Spleen (tissue), 7 donors: ENCODE measurements at regions not wholly inside any gene's neighbourhood (a gene's known extent, or its start where the extent isn't known, plus 50 kb on each side); places are given as distances from the start of the nearest gene placed in this dataset.

Source experiments
- POLR2A ChIP-seq, 3 donors: fragments of 450-650 bp; IDR thresholded peaks; one replicate each; pipeline ENCODE4 v1.5.1; 2017; ENCODE audit warnings: antibody characterized with exemption in 3 of 3, mild to moderate bottlenecking in 1 of 3
- POLR2AphosphoS5 ChIP-seq, 3 donors: sonication (generic); formaldehyde crosslinking; IDR thresholded peaks; one replicate each; pipeline ENCODE4 v1.5.1; 2017; ENCODE audit warnings: antibody characterized with exemption in 3 of 3
- TF ChIP-seq, protein P1 (sequence below), 11 experiments: fragments of 200-600 bp in 7 of 11; fragments of 450-650 bp in 4 of 11; sonication (generic) in 4 of 11; IDR thresholded peaks in 8 of 11; conservative IDR thresholded peaks in 3 of 11; 1 replicate in 7 of 11; 2 replicates in 4 of 11; pipeline versions ENCODE4 v1.4.0 to v1.8.0; 2016 to 2021; ENCODE audit warnings: antibody characterized with exemption in 11 of 11, inconsistent platforms in 4 of 11, mild to moderate bottlenecking in 1 of 11
- donor health status: DM: no; HTN: no; CAD: no; lungs with moderate emphysema.
- donor health status: DM: no; HTN: no; CAD: no.
- donor health status: DM: no; HTN: no; CAD: no.

- TF ChIP-seq POLR2A (IDR thresholded peaks at IDR 0.05), result no peak
- TF ChIP-seq, protein P1, sequence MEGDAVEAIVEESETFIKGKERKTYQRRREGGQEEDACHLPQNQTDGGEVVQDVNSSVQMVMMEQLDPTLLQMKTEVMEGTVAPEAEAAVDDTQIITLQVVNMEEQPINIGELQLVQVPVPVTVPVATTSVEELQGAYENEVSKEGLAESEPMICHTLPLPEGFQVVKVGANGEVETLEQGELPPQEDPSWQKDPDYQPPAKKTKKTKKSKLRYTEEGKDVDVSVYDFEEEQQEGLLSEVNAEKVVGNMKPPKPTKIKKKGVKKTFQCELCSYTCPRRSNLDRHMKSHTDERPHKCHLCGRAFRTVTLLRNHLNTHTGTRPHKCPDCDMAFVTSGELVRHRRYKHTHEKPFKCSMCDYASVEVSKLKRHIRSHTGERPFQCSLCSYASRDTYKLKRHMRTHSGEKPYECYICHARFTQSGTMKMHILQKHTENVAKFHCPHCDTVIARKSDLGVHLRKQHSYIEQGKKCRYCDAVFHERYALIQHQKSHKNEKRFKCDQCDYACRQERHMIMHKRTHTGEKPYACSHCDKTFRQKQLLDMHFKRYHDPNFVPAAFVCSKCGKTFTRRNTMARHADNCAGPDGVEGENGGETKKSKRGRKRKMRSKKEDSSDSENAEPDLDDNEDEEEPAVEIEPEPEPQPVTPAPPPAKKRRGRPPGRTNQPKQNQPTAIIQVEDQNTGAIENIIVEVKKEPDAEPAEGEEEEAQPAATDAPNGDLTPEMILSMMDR (IDR thresholded peaks at IDR 0.05 in 8 of 11, conservative IDR thresholded peaks at IDR 0.05 in 3 of 11), result no peak
- no peak for TF ChIP-seq POLR2AphosphoS5 (IDR thresholded peaks at IDR 0.05)
These were observed 270.8 kb downstream of the FOXG1 start for GRCh38 chr14:29037411-29037810.
